GM21526 (cell line): ENCODE measurements at regions not wholly inside any gene's neighbourhood (a gene's known extent, or its start where the extent isn't known, plus 50 kb on each side); places are given as distances from the start of the nearest gene placed in this dataset.

Experiments used
- ATAC-seq: cut with Tn5 transposase; IDR thresholded peaks from one replicate; pipeline ENCODE4 v1.9.1; 2021; ENCODE audit warnings: moderate library complexity; ENCODE audit not compliant: unreplicated experiment, low FRiP score

DNA sequence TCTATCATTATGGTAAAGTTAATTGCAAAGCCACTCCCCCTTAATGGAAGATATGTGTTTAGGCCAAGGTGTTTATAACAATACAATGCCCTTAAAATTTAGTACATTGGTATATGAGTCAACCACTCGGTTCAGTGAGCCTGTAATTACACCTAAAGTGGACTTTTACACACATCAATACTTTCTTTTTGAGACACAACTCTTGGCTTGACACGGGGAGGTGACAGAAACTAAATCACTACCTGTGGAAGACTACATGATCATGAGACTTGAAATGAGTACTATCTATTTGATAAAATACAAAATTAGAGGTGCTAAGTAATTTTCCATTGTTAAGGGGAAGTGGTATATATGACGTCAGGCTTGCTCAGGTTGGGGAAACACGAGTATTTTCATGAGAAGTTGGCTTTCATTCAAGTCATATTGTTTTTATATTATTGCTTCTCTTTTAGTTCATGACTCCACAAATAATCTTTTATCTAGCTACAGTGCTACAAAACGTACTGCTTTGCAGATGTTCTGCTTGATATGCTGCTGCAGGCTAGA, 918.3 kb downstream of the ARAP2 start:
- no peak for ATAC-seq

DNA sequence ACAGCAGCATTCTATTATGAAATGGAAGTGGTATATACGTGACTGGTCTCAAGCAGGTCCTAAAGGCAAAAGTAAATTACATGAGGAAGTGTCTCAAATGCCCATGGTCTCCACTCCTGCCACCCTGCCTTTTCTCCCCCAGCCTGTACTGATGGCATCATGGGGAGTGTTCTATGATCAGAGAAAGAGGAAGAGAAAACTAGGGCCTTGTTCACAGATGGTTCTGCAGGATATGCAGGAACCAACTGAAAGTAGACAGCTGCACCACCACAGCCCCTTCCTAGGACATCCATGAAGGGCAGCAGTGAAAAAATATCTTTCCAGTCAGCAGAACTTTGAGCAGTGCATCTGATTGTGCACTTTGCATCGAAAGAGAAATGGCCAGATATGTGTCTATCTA, 901.5 kb downstream of the ARAP2 start:
- ATAC-seq = no peak

DNA sequence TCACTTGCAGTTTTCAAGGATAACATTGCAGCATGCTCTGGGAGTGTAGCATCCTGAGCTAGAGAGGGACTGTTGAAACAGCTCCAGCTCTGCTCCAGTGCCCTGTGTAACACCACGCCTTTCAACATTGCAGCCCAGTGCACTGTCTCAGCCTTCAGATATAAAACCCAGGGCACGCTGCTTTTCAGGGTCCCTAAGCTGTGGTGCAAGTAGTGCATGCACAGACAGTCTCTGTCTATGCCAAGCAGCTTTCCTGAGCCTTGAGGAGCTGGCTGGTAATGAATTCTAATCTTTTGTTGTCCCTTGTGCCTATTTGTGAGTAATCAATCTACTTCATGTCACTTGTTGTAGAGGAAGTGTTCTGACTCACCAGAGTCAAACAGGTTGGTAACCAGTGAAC, 897.0 kb downstream of the ARAP2 start:
- no peak for ATAC-seq

DNA sequence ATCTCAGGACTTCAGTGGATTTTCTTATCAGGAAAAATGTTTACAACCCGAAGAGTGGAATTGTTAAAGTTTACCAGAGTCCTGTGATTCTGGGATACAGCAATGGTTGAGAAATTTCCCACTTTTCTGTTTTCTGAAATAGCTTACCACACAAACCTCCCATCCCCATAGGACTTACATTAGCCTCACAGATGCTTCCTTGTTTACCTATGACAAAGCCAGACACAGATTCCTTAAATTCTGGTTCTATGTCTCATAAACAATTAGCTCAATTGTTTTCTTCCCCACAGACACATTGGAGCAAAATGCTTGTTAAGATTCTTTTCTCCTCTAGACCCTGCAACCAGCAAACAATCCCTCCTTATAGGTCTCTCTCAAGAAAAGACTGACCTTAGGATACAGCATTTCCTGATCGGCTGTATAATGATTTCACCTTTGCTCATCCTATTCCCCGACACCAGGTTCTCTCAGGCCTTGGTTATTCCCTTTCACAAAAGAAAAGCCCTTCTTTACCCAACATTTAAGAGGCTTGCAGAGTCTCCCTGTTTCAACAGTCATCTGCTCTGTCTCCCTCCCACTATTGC, 886.2 kb downstream of the ARAP2 start:
- no peak for ATAC-seq

DNA sequence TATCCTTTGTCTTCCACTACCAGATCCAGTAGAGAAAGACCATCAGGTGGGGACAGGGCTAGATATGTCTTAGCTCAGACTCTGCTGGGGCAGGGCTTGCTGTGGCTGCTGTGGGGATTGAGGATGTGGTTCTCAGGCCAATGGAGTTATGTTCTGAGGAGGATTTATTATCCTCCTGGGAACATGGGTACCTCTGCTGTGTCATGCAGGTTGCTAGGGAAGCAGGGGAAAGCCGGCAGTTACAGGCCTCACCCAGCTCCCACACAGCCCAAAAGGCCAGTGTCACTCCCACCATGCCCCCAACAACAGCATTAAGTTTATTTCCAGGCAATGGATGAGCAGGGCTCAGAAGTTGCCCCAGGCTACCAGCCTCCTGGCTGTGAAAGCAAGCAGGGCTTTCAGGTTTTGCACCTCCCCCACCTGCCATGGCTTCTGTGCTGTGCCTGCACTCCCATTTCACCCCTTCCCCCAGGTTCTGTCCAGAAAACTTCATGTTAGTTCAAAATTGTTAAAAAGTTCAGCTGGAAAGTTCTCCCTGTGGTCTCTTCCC, 879.9 kb downstream of the ARAP2 start:
- no peak for ATAC-seq

DNA sequence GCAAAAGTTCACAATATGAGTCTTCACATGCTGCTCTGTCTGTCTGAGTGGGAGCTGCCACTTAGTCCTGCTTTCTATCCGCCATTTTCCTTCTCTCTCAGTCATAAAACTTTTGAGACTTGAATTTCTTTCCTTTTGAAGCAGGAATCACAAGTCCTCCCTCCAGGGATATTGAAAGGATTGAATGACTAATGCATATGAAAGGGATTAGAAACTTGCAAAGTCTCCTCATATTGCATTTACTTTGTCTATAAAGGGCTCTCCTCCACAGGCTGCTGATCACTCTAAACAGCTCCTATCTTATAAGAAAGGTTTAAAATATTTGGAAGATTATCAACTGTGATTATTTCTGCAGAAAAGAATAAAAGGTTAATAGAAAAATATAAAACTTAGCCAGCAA, 879.1 kb downstream of the ARAP2 start:
- no peak for ATAC-seq

DNA sequence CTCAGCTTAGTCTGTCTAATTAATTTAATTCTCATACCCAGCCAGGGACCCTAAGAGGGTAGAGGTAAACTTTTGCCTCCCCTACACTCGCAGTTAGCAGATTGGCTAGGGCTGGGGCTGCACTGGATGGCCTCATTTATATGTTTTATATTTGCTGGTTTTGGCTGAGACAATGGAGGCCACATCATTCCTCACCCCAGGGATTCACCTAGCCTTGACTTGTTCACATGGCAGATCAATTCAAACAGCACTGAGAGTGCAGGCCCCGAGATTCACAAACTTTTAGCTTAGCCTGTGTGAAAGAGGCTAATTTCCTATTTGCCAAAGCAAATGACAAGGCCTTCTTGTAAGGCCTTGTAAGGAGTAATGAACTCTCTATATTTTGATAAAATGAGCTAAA, 844.4 kb downstream of the ARAP2 start:
- no peak for ATAC-seq

DNA sequence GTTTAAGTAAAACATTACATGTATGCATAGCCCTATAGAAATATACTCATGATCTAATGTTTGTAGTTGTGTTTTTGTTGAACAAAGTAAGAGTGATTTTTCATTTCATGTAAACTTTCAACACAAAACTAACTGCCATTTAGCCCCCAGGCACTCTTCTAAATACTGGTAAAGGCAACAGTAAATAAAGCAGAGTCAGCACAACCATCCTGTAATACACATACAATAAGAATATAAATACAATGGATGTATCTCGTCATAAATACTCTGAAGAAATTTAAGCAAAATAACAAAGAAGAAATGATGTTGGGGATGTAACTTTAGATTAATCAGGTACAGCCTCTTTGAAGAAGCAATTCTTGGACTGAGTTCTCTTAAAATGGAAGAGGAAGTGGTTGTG, 821.2 kb downstream of the ARAP2 start:
- ATAC-seq = no peak

DNA sequence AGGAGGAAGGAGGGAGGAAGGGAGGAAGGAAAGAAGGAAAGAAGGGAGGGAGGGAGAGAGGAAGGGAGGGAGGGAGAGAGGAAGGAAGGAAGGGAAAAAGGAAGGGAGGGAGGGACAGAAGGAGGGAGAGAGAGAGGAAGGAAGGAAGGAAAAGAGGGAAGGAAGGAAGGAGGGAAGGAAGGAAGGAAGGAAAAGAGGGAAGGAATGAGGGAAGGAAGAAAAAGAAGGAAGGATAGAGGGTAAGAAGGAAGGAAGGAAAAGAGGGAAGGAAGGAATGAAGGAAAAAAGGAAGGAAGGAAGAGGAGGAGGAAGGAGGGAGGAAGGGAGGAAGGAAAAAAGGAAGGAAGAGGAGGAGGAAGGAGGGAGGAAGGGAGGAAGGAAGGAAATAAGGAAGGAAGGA, 796.8 kb downstream of the ARAP2 start:
- ATAC-seq = no peak

DNA sequence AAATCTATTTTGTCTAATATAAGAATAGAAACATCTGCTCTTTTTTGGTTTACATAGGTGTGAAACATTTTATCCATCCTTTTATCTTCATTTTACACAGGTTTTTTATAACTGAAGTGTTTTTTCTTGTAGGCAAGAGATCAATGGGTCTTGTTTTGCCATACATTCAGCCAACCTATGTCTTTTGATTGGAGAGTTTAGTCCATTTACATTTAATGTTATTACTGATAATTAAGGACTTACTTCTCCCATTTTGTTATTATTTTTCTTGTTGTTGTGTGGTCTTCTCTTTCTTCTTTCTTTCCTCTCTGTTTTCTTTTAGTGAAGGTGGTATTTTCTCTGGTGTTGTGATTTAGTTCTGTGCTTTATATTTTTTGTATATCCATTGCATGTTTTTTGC, 785.3 kb downstream of the ARAP2 start:
- ATAC-seq = no peak

DNA sequence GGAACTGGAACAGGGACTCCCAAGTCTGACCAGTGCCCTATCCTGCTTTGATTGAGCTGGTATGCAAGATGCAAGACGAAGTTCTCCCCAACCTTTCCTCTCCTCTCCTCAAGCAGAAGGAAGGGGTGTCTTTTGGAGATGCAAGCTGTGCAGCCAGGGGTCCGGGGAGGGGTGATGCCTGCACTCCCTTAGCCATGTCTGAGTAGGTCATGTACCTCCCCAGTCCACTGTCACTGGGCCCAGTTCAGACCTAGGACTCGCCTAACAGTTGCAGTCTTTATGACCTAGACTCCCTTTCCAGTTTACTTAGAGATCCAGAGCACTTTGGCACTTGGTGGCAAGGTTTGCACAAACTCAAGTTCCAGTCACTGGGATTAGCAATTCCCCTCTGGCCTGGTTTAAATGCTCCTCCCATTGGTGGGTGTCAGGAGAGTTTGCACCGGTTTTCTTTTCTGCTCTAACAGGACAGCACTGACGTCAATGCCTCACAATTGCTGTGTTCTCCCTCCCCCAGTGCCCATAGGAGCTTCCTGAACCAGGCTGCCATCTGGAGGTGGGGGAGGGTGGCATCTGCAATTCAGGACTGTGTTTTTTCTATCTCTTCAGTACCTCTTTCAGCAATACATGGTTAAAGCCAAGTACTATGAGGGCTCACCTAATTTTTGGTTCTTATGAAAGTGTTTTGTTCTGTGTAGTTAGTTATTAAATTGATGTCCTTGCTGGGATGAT, 782.2 kb downstream of the ARAP2 start:
- no peak for ATAC-seq

DNA sequence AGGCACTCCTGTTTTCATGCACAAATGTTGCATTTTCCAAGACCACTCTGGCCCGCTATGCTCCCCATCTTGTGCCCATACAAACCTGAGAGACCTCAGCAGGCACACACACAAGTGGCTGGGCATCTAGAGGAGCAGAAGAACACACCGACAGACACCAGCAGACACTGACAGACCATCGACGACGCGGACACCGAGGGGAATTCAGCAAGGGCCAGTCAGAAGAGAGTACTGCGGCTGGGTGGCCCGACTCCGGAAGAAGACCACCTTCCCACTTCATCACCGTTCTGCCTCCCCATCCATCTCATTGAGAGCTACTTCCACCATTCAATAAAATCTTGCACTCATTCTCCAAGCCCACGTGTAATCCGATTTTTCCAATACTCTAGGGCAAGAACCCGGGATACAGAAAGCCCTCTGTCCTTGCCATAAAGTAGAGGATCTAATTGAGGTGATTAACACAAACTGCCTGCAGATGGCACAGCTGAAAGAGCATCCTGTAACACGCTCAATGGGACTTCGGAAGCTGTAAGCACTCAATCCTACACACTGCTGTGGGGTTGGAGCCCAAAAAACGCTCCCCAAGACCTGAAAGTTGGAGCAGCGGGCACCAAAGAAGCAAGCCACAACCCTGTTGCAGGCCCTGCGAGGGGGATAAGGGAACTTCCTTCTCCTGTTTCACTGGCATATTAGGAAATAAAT, 780.9 kb downstream of the ARAP2 start:
- no peak for ATAC-seq

DNA sequence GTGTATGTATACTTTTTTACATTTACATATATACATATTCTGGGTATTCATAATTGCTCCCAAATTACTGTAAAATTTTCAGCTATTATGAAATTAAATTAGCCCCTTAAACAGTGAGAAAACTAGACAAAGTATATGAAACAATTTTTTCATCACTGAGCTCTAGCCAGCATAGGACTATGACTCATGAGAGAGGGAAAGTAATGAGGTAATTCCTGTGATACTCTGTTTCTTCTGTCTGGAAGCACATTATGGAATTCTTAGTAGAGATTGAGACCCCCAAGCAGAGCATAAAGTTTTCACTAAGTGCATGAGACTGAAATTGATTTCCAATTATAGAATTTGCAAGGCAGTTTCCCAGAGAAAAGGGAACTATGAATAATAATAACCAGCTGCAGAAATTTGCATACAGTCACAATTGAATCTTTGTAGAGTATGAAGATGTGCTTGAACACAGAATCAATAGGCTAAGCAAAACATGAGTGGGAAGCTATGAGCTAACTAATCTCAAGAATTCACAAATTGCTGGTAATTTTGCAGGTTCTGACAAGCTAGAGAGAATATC, 779.3 kb downstream of the ARAP2 start:
- no peak for ATAC-seq

DNA sequence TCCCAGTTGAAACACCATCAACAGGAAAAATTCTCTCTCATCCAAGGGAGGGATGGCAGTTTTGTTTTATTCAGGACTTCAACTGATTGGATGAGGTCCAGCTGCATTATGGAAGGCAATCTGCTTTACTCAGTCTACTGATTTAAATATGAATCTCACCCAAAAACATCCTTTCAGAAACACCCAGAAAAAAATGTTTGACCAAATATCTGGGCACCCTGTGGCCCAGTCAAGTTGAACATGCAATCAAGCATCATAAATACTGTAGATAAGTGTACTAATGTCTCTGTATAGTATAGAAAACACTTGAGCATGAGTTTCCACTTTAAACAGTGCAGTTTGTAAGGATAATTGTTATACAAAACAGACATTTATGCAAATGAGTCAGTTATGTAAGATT, 753.2 kb downstream of the ARAP2 start:
- no peak for ATAC-seq

DNA sequence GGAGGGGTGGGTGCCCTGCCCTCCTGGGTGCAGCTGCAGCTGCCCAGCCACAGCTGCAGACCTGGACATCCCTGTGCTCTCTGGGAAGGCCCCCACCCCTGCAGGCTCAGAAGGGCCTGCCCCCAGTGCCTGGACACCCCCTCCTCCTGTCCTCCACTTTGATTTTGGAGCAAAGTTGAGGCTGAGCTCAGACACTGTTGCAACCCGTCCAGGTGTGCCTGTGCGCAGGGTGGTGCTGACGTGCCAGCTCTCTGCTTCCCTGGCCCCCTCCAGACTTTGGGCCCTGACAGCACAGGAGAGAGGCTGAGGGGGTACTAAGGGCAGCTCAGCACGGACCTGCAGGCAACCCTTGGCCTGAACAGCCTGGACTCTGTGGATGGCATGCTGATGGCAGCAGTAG, 750.3 kb downstream of the ARAP2 start:
- ATAC-seq = no peak

DNA sequence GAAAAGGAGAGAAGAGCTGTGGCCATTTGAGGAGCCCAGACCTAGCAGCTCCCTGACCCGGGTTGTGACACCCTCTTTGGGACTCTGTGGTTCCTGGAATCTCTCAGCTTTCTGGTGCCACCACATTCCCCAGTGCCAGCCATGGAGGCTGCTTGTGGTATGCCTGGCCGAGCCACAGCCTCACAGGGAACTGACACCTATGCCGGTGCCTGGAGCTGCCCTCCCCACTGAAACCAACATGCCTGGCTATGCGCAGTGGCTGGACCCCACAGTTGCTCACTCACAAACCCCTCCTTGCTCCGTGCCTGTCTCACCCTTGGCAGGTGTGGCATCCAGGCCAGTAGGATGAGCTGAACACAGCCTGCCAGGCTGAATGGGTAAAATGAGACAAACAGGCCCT, 749.4 kb downstream of the ARAP2 start:
- ATAC-seq = no peak

DNA sequence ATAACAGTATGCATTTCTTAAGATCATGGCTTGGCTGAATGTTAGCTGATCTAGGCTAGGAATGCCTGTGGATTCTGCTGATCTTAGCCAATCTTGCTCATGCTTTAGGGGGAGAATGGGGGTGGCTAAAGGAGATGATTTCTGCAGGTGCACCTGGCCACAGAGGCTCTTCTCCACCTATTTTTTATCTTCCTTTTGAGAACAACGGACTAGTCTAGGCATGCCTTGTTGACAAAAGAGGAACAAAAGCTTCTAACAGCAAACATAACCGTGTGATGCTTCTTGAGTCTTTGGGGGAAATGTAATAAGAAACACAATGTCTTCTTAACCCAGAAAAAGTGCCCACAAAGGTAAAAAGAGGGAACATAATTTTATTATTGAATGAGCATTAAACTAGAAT, 743.5 kb downstream of the ARAP2 start:
- no peak for ATAC-seq

DNA sequence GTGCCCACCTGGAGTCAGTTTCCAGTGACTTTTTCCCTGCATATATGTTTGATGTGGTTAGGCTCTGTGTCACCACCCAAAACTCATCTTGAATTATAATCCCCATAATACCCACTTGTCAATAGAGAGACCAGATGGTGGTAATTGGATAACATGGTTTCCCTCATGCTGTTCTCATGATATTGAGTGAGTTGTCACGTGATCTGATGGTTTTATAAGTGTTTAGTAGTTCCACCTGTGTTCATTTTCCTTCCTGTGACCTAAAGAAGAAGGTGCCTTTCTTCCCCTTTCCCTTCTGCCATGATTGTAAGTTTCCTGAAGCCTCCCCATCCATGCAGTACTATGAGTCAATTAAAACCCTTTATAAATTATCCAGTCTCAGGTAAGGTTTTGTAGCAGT, 740.9 kb downstream of the ARAP2 start:
- ATAC-seq = no peak

DNA sequence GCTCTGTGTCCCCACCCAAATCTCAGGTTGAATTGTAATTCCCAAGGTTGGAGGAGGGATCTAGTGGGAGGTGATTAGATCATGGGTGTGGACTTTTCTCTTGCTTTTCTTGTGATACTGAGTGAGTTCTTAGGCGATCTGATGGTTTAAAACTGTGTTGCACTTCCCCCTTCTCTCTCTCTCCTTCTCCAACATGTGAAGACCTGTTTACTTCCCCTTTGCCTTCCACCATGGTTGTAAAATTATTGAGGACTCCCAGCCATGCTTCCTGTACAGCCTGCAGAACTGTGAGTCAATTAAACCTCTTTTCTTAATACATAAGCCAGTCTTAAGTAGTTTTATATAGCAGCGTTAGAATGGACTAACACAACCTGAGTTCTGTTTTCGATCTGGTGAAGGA, 738.2 kb downstream of the ARAP2 start:
- ATAC-seq = no peak

DNA sequence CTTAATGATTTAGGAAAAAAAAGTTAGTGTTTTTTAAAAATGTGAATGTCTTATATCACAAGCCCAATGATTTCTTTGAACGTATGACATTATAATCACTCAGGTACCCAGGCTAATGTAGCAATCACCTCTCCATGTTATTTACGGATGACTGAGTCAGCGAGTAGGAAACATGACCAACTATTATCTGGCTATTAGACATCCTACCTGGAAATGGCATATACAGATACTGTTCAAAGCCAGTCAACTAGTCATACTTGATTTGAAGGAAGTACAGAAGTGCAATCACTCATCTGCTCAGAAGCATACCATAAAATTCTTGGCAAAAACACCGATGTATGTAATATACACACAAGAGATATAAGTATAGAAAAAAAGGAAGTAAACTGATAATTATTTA, 732.5 kb downstream of the ARAP2 start:
- no peak for ATAC-seq

DNA sequence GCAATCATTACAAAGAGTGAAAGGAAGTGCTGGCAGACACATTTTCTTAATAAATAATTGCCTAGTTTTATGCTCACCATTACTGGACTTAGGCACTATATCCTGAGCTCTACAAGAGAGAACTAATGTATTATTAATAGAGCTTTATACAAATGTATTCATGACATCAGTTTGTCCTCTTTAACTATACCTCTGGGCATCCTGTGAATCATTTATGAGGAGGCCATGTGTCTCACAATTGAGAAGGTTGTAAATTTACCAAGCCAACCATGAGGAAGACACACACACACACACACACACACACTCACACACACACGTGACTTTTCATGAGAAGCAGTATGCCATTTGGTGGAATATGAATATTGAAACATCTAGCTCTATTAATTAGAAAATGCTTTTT, 728.2 kb downstream of the ARAP2 start:
- ATAC-seq = no peak
